ENCODE measurements at regions not wholly inside any gene's neighbourhood (a gene's known extent, or its start where the extent isn't known, plus 50 kb on each side); places are given as distances from the start of the nearest gene placed in this dataset.

GRCh38 chr13:89751432-89751930 lies 1596.0 kb upstream of the MIR17HG start:
- TF ChIP-seq EZH2 (IDR thresholded peaks at IDR 0.05; ENCODE audit: borderline replicate concordance) (no peak), CTCF (IDR thresholded peaks at IDR 0.05; ENCODE audit: poor library complexity) (no peak)
